ENCODE measurements at regions not wholly inside any gene's neighbourhood (a gene's known extent, or its start where the extent isn't known, plus 50 kb on each side); places are given as distances from the start of the nearest gene placed in this dataset.

- Histone ChIP-seq H3K4me3 (ENCODE audit: low read depth in 1 of 5, low read length in 5 of 5) (no peak overlapping the region), H3K9ac (ENCODE audit: low read length in 5 of 5) (no peak overlapping the region), H3K27me3 (ENCODE audit: control insufficient read depth in 5 of 5, insufficient read depth in 4 of 5, low read length in 5 of 5) (no peaks in the 10 kb centered on the region), H3K9me3 (ENCODE audit: control insufficient read depth in 5 of 5, low read length in 5 of 5) (peaks cover 0 to 2% (median 0%) of the 10 kb centered on the region in 5 donors), H3K27ac (ENCODE audit: low read depth, low read length) (no peak overlapping the region), H3K4me1 (ENCODE audit: control insufficient read depth in 5 of 5, insufficient read depth in 5 of 5, low read length in 5 of 5) (no peaks in the 10 kb centered on the region), H3K36me3 (ENCODE audit: control insufficient read depth in 5 of 5, insufficient read depth in 5 of 5, low read length in 5 of 5) (no peaks in the 10 kb centered on the region)
Measured at GRCh38 chr6:8659404-8660189, 224.3 kb upstream of the SLC35B3 start.

DNA sequence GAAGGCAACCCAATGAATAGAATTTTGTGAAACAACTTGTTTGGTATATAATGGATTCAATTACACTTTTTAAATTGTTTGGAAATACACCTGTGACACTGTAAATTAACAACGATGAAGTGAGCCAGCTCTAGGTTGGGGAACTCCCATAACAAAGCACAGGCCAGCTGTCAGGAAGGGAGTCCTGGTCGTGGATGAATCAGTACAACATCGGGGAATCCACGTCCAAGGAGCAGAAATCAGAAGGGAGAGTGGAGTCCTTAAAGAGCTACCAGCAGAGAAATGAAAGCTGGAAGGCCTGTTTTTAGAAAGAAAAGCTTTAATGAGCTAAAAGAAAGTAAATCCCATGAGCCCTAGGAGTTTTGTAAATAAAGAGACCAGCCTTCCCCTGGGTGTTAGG, 223.1 kb upstream of the SLC35B3 start:
- peaks cover 0 to 2% (median 0%) of the 10 kb centered on the region in 5 donors for H3K9me3 ChIP-seq (ENCODE audit: control insufficient read depth in 5 of 5, low read length in 5 of 5)
- H3K36me3 ChIP-seq (ENCODE audit: control insufficient read depth in 5 of 5, insufficient read depth in 5 of 5, low read length in 5 of 5): no peaks in the 10 kb centered on the region
- no peaks in the 10 kb centered on the region for H3K4me1 ChIP-seq (ENCODE audit: control insufficient read depth in 5 of 5, insufficient read depth in 5 of 5, low read length in 5 of 5)
- H3K27me3 ChIP-seq (ENCODE audit: control insufficient read depth in 5 of 5, insufficient read depth in 4 of 5, low read length in 5 of 5): no peaks in the 10 kb centered on the region
- H3K27ac ChIP-seq (ENCODE audit: low read depth, low read length): no peak overlapping the region
- H3K4me3 ChIP-seq (ENCODE audit: low read depth in 1 of 5, low read length in 5 of 5): no peak overlapping the region
- H3K9ac ChIP-seq (ENCODE audit: low read length in 5 of 5): no peak overlapping the region

- Histone ChIP-seq H3K36me3 (ENCODE audit: control insufficient read depth in 5 of 5, insufficient read depth in 5 of 5, low read length in 5 of 5) (no peaks in the 10 kb centered on the region), H3K27ac (ENCODE audit: low read depth, low read length) (no peak overlapping the region), H3K9ac (ENCODE audit: low read length in 5 of 5) (no peak overlapping the region), H3K9me3 (ENCODE audit: control insufficient read depth in 5 of 5, low read length in 5 of 5) (peaks cover 0 to 2% (median 0%) of the 10 kb centered on the region in 5 donors), H3K27me3 (ENCODE audit: control insufficient read depth in 5 of 5, insufficient read depth in 4 of 5, low read length in 5 of 5) (no peaks in the 10 kb centered on the region), H3K4me1 (ENCODE audit: control insufficient read depth in 5 of 5, insufficient read depth in 5 of 5, low read length in 5 of 5) (no peaks in the 10 kb centered on the region), H3K4me3 (ENCODE audit: low read depth in 1 of 5, low read length in 5 of 5) (no peak overlapping the region)
Measured at GRCh38 chr6:8657522-8657921, 222.2 kb upstream of the SLC35B3 start.

- no peaks in the 10 kb centered on the region for H3K36me3 ChIP-seq (ENCODE audit: control insufficient read depth in 5 of 5, insufficient read depth in 5 of 5, low read length in 5 of 5)
- no peaks in the 10 kb centered on the region for H3K4me1 ChIP-seq (ENCODE audit: control insufficient read depth in 5 of 5, insufficient read depth in 5 of 5, low read length in 5 of 5)
- H3K9me3 ChIP-seq (ENCODE audit: control insufficient read depth in 5 of 5, low read length in 5 of 5): peaks cover 0 to 2% (median 0%) of the 10 kb centered on the region in 5 donors
- no peak overlapping the region for H3K9ac ChIP-seq (ENCODE audit: low read length in 5 of 5)
- H3K27me3 ChIP-seq (ENCODE audit: control insufficient read depth in 5 of 5, insufficient read depth in 4 of 5, low read length in 5 of 5): no peaks in the 10 kb centered on the region
- H3K27ac ChIP-seq (ENCODE audit: low read depth, low read length): no peak overlapping the region
- no peak overlapping the region for H3K4me3 ChIP-seq (ENCODE audit: low read depth in 1 of 5, low read length in 5 of 5)
Measured at GRCh38 chr6:8655670-8656454, 220.5 kb upstream of the SLC35B3 start.

DNA sequence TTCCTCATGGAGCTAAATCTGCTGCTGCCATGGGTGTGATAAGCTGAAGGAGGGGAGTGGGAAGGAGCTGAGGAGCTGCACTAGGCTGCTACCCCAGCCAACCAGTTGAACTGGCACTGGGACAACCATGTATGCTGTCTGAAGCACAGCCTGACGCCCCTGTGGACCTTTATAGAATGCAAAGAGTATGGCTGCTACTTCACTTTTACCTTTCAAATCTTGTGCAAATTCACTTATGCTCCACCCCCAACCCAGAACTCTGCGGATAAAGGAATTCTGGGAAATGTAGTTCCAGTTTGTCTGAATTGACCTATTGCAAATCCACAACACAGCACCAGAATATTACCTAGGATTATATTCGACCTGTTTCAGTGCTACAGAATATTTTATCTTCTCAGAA, 217.4 kb upstream of the SLC35B3 start:
- Histone ChIP-seq H3K27me3 (ENCODE audit: control insufficient read depth in 5 of 5, insufficient read depth in 4 of 5, low read length in 5 of 5) (no peaks in the 10 kb centered on the region), H3K9ac (ENCODE audit: low read length in 5 of 5) (no peak overlapping the region), H3K36me3 (ENCODE audit: control insufficient read depth in 5 of 5, insufficient read depth in 5 of 5, low read length in 5 of 5) (no peaks in the 10 kb centered on the region), H3K4me3 (ENCODE audit: low read depth in 1 of 5, low read length in 5 of 5) (no peak overlapping the region), H3K27ac (ENCODE audit: low read depth, low read length) (no peak overlapping the region), H3K4me1 (ENCODE audit: control insufficient read depth in 5 of 5, insufficient read depth in 5 of 5, low read length in 5 of 5) (no peaks in the 10 kb centered on the region), H3K9me3 (ENCODE audit: control insufficient read depth in 5 of 5, low read length in 5 of 5) (peaks cover 0 to 2% (median 0%) of the 10 kb centered on the region in 5 donors)

GRCh38 chr6:8651998-8652397, 216.7 kb upstream of the SLC35B3 start:
- H3K4me3 ChIP-seq (ENCODE audit: low read depth in 1 of 5, low read length in 5 of 5): no peak overlapping the region
- no peak overlapping the region for H3K9ac ChIP-seq (ENCODE audit: low read length in 5 of 5)
- peaks cover 0 to 2% (median 0%) of the 10 kb centered on the region in 5 donors for H3K9me3 ChIP-seq (ENCODE audit: control insufficient read depth in 5 of 5, low read length in 5 of 5)
- H3K4me1 ChIP-seq (ENCODE audit: control insufficient read depth in 5 of 5, insufficient read depth in 5 of 5, low read length in 5 of 5): no peaks in the 10 kb centered on the region
- H3K36me3 ChIP-seq (ENCODE audit: control insufficient read depth in 5 of 5, insufficient read depth in 5 of 5, low read length in 5 of 5): no peaks in the 10 kb centered on the region
- no peak overlapping the region for H3K27ac ChIP-seq (ENCODE audit: low read depth, low read length)
- no peaks in the 10 kb centered on the region for H3K27me3 ChIP-seq (ENCODE audit: control insufficient read depth in 5 of 5, insufficient read depth in 4 of 5, low read length in 5 of 5)

- H3K36me3 ChIP-seq (ENCODE audit: control insufficient read depth in 5 of 5, insufficient read depth in 5 of 5, low read length in 5 of 5): no peaks in the 10 kb centered on the region
- no peak overlapping the region for H3K9ac ChIP-seq (ENCODE audit: low read length in 5 of 5)
- H3K27me3 ChIP-seq (ENCODE audit: control insufficient read depth in 5 of 5, insufficient read depth in 4 of 5, low read length in 5 of 5): no peaks in the 10 kb centered on the region
- no peaks in the 10 kb centered on the region for H3K4me1 ChIP-seq (ENCODE audit: control insufficient read depth in 5 of 5, insufficient read depth in 5 of 5, low read length in 5 of 5)
- no peak overlapping the region for H3K27ac ChIP-seq (ENCODE audit: low read depth, low read length)
- no peak overlapping the region for H3K4me3 ChIP-seq (ENCODE audit: low read depth in 1 of 5, low read length in 5 of 5)
- H3K9me3 ChIP-seq (ENCODE audit: control insufficient read depth in 5 of 5, low read length in 5 of 5): peaks cover 0 to 21% (median 0%) of the 10 kb centered on the region in 5 donors
Measured at GRCh38 chr6:8645212-8645611, 209.9 kb upstream of the SLC35B3 start.

DNA sequence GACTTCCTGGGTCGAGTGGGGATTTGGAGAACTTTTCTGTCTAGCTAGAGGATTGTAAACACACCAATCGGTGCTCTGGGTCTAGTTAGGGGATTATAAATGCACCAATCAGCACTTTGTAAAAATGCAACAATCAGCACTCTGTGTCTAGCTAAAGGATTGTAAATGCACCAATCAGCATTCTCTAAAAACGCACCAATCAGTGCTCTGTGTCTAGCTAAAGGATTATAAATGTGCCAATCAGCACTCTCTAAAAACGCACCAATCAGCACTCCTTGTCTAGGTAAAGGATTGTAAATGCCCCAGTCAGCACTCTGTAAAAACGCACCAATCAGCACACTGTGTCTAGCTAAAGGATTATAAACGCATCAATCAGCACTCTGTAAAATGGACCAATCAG, 209.0 kb upstream of the SLC35B3 start:
- no peaks in the 10 kb centered on the region for H3K4me1 ChIP-seq (ENCODE audit: control insufficient read depth in 5 of 5, insufficient read depth in 5 of 5, low read length in 5 of 5)
- H3K9me3 ChIP-seq (ENCODE audit: control insufficient read depth in 5 of 5, low read length in 5 of 5): peaks cover 0 to 23% (median 0%) of the 10 kb centered on the region in 5 donors
- no peaks in the 10 kb centered on the region for H3K36me3 ChIP-seq (ENCODE audit: control insufficient read depth in 5 of 5, insufficient read depth in 5 of 5, low read length in 5 of 5)
- no peak overlapping the region for H3K27ac ChIP-seq (ENCODE audit: low read depth, low read length)
- no peak overlapping the region for H3K4me3 ChIP-seq (ENCODE audit: low read depth in 1 of 5, low read length in 5 of 5)
- no peak overlapping the region for H3K9ac ChIP-seq (ENCODE audit: low read length in 5 of 5)
- H3K27me3 ChIP-seq (ENCODE audit: control insufficient read depth in 5 of 5, insufficient read depth in 4 of 5, low read length in 5 of 5): no peaks in the 10 kb centered on the region

DNA sequence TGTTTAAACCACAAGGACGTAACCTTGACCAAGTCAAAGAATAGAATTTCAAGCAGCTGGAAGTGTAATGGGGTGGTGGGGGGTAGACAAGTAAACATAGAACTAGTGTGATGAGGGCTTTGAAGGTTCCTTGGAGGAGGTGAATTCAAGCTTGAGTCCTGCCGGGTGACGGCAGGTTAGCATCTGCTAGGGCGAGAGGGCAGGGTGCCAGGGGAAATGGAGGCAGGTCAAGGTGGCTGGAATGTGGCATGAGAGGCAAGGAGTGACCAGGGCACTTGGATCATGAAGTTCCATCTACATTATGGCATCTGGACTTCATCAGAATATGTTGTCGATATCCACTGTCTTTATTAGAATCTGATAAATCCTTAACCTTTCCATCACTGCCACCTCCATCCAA, 207.5 kb upstream of the SLC35B3 start:
- H3K36me3 ChIP-seq (ENCODE audit: control insufficient read depth in 5 of 5, insufficient read depth in 5 of 5, low read length in 5 of 5): no peaks in the 10 kb centered on the region
- H3K27ac ChIP-seq (ENCODE audit: low read depth, low read length): no peak overlapping the region
- H3K4me1 ChIP-seq (ENCODE audit: control insufficient read depth in 5 of 5, insufficient read depth in 5 of 5, low read length in 5 of 5): no peaks in the 10 kb centered on the region
- no peaks in the 10 kb centered on the region for H3K27me3 ChIP-seq (ENCODE audit: control insufficient read depth in 5 of 5, insufficient read depth in 4 of 5, low read length in 5 of 5)
- no peak overlapping the region for H3K9ac ChIP-seq (ENCODE audit: low read length in 5 of 5)
- H3K9me3 ChIP-seq (ENCODE audit: control insufficient read depth in 5 of 5, low read length in 5 of 5): peaks cover 0 to 23% (median 0%) of the 10 kb centered on the region in 5 donors
- no peak overlapping the region for H3K4me3 ChIP-seq (ENCODE audit: low read depth in 1 of 5, low read length in 5 of 5)

DNA sequence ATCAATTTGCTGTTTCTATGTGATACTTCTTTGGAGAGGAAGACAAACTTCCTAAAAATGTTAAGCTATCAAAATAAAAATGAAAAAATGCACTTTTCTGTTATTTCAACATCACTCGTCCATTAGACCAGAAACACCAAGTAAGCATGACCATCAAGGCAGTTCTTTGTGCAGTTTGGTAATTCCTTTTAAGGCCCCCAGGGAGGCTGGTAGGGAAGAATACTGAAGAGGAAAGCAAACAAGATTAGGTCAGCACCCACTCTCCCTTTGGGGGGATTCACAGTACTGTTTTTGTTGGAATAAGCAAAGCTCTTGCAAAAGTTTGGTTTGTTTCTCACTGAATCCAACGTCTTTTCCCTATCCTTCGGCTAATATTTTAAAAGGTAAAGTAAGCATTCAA, 206.8 kb upstream of the SLC35B3 start:
- no peaks in the 10 kb centered on the region for H3K27me3 ChIP-seq (ENCODE audit: control insufficient read depth in 5 of 5, insufficient read depth in 4 of 5, low read length in 5 of 5)
- H3K9ac ChIP-seq (ENCODE audit: low read length in 5 of 5): no peak overlapping the region
- H3K36me3 ChIP-seq (ENCODE audit: control insufficient read depth in 5 of 5, insufficient read depth in 5 of 5, low read length in 5 of 5): no peaks in the 10 kb centered on the region
- no peak overlapping the region for H3K4me3 ChIP-seq (ENCODE audit: low read depth in 1 of 5, low read length in 5 of 5)
- no peaks in the 10 kb centered on the region for H3K4me1 ChIP-seq (ENCODE audit: control insufficient read depth in 5 of 5, insufficient read depth in 5 of 5, low read length in 5 of 5)
- H3K27ac ChIP-seq (ENCODE audit: low read depth, low read length): no peak overlapping the region
- H3K9me3 ChIP-seq (ENCODE audit: control insufficient read depth in 5 of 5, low read length in 5 of 5): peaks cover 0 to 23% (median 0%) of the 10 kb centered on the region in 5 donors

Data from subcutaneous abdominal adipose tissue (tissue), 5 donors.